ENCODE measurements at regions not wholly inside any gene's neighbourhood (a gene's known extent, or its start where the extent isn't known, plus 50 kb on each side); places are given as distances from the start of the nearest gene placed in this dataset.

DNA sequence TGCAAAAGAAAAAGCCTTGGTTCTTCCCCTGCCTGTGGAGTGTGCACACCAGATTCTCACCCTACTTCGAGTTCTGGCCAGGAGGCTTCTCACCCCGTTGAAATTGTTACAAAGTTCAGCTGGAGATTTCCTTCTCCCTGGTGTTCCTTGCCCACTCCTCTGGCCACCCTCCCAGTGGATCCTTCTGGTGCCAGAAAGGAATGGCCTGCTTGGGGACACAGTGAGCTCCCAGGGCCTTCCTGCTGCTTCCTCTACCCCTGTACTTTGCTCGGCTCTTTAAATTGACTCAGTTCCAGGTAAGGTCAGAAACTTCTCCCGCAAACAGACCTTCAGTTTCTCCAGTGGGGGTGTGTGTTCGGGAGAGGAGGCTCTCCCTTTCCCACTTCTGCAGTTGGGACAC, 140.1 kb upstream of the CFAP20DC start:
- no peaks in the 10 kb centered on the region for H3K4me1 ChIP-seq
- H3K36me3 ChIP-seq = no peaks in the 10 kb centered on the region
- intact Hi-C loops (cut with DNase I) = no loop called here
- no peak overlapping the region for H3K4me3 ChIP-seq
- TF ChIP-seq POLR2AphosphoS5 (IDR thresholded peaks at IDR 0.05) = no peak
- TF ChIP-seq, protein P1, sequence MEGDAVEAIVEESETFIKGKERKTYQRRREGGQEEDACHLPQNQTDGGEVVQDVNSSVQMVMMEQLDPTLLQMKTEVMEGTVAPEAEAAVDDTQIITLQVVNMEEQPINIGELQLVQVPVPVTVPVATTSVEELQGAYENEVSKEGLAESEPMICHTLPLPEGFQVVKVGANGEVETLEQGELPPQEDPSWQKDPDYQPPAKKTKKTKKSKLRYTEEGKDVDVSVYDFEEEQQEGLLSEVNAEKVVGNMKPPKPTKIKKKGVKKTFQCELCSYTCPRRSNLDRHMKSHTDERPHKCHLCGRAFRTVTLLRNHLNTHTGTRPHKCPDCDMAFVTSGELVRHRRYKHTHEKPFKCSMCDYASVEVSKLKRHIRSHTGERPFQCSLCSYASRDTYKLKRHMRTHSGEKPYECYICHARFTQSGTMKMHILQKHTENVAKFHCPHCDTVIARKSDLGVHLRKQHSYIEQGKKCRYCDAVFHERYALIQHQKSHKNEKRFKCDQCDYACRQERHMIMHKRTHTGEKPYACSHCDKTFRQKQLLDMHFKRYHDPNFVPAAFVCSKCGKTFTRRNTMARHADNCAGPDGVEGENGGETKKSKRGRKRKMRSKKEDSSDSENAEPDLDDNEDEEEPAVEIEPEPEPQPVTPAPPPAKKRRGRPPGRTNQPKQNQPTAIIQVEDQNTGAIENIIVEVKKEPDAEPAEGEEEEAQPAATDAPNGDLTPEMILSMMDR (IDR thresholded peaks at IDR 0.05) = no peak
- no peak for TF ChIP-seq POLR2A (IDR thresholded peaks at IDR 0.05)
- no peak for TF ChIP-seq EP300 (IDR thresholded peaks at IDR 0.05)
- no peaks in the 10 kb centered on the region for H3K27me3 ChIP-seq
- no peak overlapping the region for H3K27ac ChIP-seq
- 52 to 74% methylated on average over 5 of the region's 5 CpGs for WGBS, 2 donors
- H3K9me3 ChIP-seq = no peaks in the 10 kb centered on the region
- no peak for DNase-seq

DNA sequence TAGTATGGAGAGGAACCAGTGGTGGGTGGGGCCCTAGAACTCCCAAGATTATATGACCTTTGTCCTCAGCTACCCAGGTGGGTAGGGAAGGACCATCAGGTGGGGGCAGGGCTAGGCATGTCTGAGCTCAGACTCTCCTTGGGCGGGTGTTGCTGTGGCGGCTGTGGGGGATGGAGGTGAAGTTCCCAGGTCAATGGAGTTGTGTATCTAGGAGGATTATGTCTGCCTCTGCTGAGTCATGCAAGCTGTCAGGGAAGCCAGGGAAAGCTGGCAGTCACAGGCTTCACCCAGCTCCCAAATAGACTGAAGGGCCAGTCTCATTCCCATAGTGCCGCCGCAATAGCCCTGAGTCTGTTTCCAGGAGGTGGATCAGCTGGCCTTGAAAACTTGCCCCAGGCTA, 139.7 kb upstream of the CFAP20DC start:
- H3K4me3 ChIP-seq = no peak overlapping the region
- WGBS, 2 donors = 74 to 87% methylated on average over 4 of the region's 4 CpGs

DNA sequence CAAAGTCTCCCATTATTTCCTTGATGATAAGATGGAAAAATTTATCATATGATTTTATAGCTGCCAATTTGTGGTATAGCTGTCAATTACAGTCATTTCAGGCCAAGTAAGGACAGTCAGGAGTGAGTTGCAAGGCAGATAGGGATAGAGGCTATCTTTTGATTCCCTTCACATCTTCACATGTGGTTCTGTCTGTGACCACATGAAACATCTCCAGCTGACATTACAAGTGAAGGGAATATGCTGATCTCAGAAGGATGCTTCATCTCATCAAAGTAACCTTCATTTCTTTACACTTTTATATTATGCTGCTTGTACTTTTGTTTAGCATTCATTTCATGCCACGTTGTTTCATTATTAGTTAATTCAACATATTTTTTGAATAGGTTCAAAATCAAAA, 136.9 kb upstream of the CFAP20DC start:
- Histone ChIP-seq H3K4me1 (no peaks in the 10 kb centered on the region), H3K27ac (no peak overlapping the region), H3K36me3 (no peaks in the 10 kb centered on the region), H3K9me3 (no peaks in the 10 kb centered on the region), H3K4me3 (no peak overlapping the region), H3K27me3 (no peaks in the 10 kb centered on the region)
- no peak for TF ChIP-seq POLR2A (IDR thresholded peaks at IDR 0.05)
- TF ChIP-seq POLR2AphosphoS5 (IDR thresholded peaks at IDR 0.05) = no peak
- no peak for TF ChIP-seq EP300 (IDR thresholded peaks at IDR 0.05)
- TF ChIP-seq, protein P1 (IDR thresholded peaks at IDR 0.05) = no peak
- intact Hi-C loops (cut with DNase I) = no loop called here
- WGBS, 2 donors = 71 to 84% methylated on average over 1 of the region's 1 CpG
- no peak for DNase-seq

More for the DNA sequence above, 139.7 kb upstream of the CFAP20DC start:
- no peak overlapping the region for H3K27ac ChIP-seq
- DNase-seq = no peak
- TF ChIP-seq EP300 (IDR thresholded peaks at IDR 0.05) (no peak), POLR2A (IDR thresholded peaks at IDR 0.05) (no peak), POLR2AphosphoS5 (IDR thresholded peaks at IDR 0.05) (no peak)
- TF ChIP-seq, protein P1 (IDR thresholded peaks at IDR 0.05) = no peak
- H3K36me3 ChIP-seq = no peaks in the 10 kb centered on the region
- intact Hi-C loops (cut with DNase I) = no loop called here
- no peaks in the 10 kb centered on the region for H3K9me3 ChIP-seq
- H3K27me3 ChIP-seq = no peaks in the 10 kb centered on the region
- no peaks in the 10 kb centered on the region for H3K4me1 ChIP-seq

DNA sequence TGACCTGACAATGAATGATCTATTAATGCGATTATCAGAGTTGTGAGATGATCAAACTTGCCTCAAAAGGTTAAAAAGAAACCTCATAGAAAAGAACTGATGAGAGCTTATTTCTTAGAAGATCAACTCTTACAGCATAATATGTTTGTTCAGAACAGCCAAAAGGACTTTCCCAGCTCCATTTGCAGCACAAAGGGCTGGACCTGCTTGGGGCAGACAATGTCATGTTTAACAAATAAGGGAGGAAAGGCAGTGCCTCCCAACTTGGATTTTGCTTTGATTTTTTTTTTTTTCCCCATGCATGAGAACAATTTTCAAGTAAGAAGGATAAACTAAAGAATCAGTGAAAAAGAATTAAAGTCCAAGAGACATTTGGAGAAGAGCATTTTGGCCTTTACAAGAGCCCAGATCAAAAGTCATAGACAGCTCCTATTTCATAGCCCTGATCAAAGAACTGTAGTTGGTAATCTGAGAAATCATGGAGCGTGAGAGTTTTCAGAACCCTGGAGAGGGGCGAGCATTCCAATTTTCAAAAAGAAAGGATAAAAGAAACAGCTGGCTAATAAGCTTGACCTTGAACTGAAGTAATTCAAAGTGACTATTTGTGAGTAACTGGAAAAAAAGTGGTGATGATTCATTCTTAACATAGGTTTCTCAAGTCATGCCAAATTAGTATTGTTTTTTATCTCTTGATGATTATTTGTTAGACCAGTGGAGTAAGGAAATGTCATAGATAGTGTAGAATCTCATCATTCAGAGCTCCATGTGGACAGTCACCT, 136.0 kb upstream of the CFAP20DC start:
- H3K36me3 ChIP-seq = no peaks in the 10 kb centered on the region
- intact Hi-C loops (cut with DNase I) = no loop called here
- no peaks in the 10 kb centered on the region for H3K4me1 ChIP-seq
- TF ChIP-seq, protein P1 (IDR thresholded peaks at IDR 0.05) = no peak
- TF ChIP-seq POLR2A (IDR thresholded peaks at IDR 0.05) (no peak), POLR2AphosphoS5 (IDR thresholded peaks at IDR 0.05) (no peak), EP300 (IDR thresholded peaks at IDR 0.05) (no peak)
- no peak for DNase-seq
- WGBS, 2 donors = 81 to 89% methylated on average over 3 of the region's 3 CpGs
- no peak overlapping the region for H3K4me3 ChIP-seq
- H3K9me3 ChIP-seq = no peaks in the 10 kb centered on the region
- H3K27me3 ChIP-seq = no peaks in the 10 kb centered on the region
- no peak overlapping the region for H3K27ac ChIP-seq

DNA sequence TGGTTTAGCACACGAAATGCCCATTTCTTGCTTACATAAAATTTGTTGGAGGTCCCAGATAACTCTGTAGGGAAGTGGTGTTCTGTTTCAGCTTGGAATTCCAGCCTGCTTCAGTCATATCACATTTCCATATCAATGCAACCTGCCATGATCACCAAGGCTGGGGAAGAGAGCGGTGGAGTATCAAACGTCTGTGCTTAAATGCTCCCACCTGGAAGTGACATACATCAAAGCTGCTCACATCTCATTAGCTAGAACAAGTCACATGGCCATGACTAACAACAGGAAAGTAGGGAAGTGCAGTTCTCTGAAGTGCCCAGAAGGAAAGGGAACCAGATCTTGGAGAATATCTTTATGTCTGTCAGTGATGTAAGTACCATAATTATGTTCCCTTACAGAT, 130.2 kb upstream of the CFAP20DC start:
- 85 to 91% methylated on average over 3 of the region's 3 CpGs for WGBS, 2 donors

More for the DNA sequence above, 130.2 kb upstream of the CFAP20DC start:
- intact Hi-C loops (cut with DNase I) = no loop called here
- no peaks in the 10 kb centered on the region for H3K4me1 ChIP-seq
- H3K36me3 ChIP-seq = no peaks in the 10 kb centered on the region
- no peak for DNase-seq
- no peak overlapping the region for H3K27ac ChIP-seq
- H3K9me3 ChIP-seq = peaks cover 0 to 5% (median 0%) of the 10 kb centered on the region in 4 donors
- no peak overlapping the region for H3K4me3 ChIP-seq
- TF ChIP-seq EP300 (IDR thresholded peaks at IDR 0.05) = no peak
- no peak for TF ChIP-seq POLR2AphosphoS5 (IDR thresholded peaks at IDR 0.05)
- no peak for TF ChIP-seq POLR2A (IDR thresholded peaks at IDR 0.05)
- TF ChIP-seq, protein P1 (IDR thresholded peaks at IDR 0.05) = no peak
- H3K27me3 ChIP-seq = no peaks in the 10 kb centered on the region

All from sigmoid colon (tissue), 6 donors.